Loucy (cell line): ENCODE measurements at regions not wholly inside any gene's neighbourhood (a gene's known extent, or its start where the extent isn't known, plus 50 kb on each side); places are given as distances from the start of the nearest gene placed in this dataset.

Source experiments
- H2AFZ ChIP-seq: fragments of 200-600 bp; sonication (generic); 2 replicates; pipeline ENCODE4 v1.6.0; 2016; ENCODE audit warnings: antibody characterized with exemption, mild to moderate bottlenecking, low read length, moderate library complexity
- H3F3A ChIP-seq: fragments of 200-600 bp; 2 replicates; pipeline ENCODE4 v1.6.0; 2016; ENCODE audit warnings: antibody characterized with exemption, low read depth, mild to moderate bottlenecking
- H3K27me3 ChIP-seq: fragments of 200-600 bp; sonication (generic); 2 replicates; pipeline ENCODE4 v1.6.1; 2014; ENCODE audit warnings: low read length, mild to moderate bottlenecking; ENCODE audit not compliant: insufficient read depth, poor library complexity, severe bottlenecking
- H3K36me3 ChIP-seq: fragments of 200-600 bp; sonication (generic); 2 replicates; pipeline ENCODE4 v1.6.1; 2016; ENCODE audit warnings: low read length; ENCODE audit not compliant: insufficient read depth
- H3K4me1 ChIP-seq: fragments of 200-600 bp; sonication (generic); 2 replicates; pipeline ENCODE4 v1.5.1; 2014; ENCODE audit warnings: low read length, mild to moderate bottlenecking; ENCODE audit not compliant: insufficient read depth, poor library complexity, severe bottlenecking
- H3K4me2 ChIP-seq: fragments of 200-600 bp; sonication (generic); 2 replicates; pipeline ENCODE4 v1.6.0; 2014; ENCODE audit warnings: antibody characterized with exemption, low read length, low read depth, mild to moderate bottlenecking; ENCODE audit not compliant: poor library complexity, severe bottlenecking
- H3K4me3 ChIP-seq: fragments of 200-600 bp; sonication (generic); 2 replicates; pipeline ENCODE4 v1.5.1; 2014; ENCODE audit warnings: low read length, mild to moderate bottlenecking, mixed read lengths; ENCODE audit not compliant: poor library complexity, severe bottlenecking
- H3K79me2 ChIP-seq: fragments of 200-600 bp; sonication (generic); 2 replicates; pipeline ENCODE4 v1.6.1; 2014; ENCODE audit warnings: low read length; ENCODE audit not compliant: insufficient read depth
- H3K9ac ChIP-seq: fragments of 200-600 bp; sonication (generic); 2 replicates; pipeline ENCODE4 v1.6.0; 2014; ENCODE audit warnings: mild to moderate bottlenecking, low read depth, low read length, moderate library complexity; ENCODE audit not compliant: poor library complexity, severe bottlenecking
- H3K9me2 ChIP-seq: fragments of 200-600 bp; sonication (generic); replicated peaks from 2 replicates; pipeline ENCODE4 v1.6.1; 2016; ENCODE audit warnings: low read depth, low read length, mixed read lengths
- H3K9me3 ChIP-seq: fragments of 200-600 bp; sonication (generic); 2 replicates; pipeline ENCODE4 v1.6.1; 2014; ENCODE audit warnings: mild to moderate bottlenecking, antibody characterized with exemption, low read length, low read depth; ENCODE audit not compliant: insufficient read depth
- H4K20me1 ChIP-seq: fragments of 200-600 bp; sonication (generic); 2 replicates; pipeline ENCODE4 v1.6.0; 2014; ENCODE audit warnings: antibody characterized with exemption, low read length, mild to moderate bottlenecking; ENCODE audit not compliant: insufficient read depth, poor library complexity, severe bottlenecking
- CTCF ChIP-seq: fragments of 200-600 bp; sonication (generic); conservative IDR thresholded peaks from 2 replicates; pipeline ENCODE4 v1.5.1; 2014; ENCODE audit warnings: mild to moderate bottlenecking, antibody characterized with exemption, low read length
- EZH2phosphoT487 ChIP-seq: fragments of 200-600 bp; IDR thresholded peaks from 2 replicates; pipeline ENCODE4 v1.6.1; 2018; ENCODE audit warnings: antibody characterized with exemption, mild to moderate bottlenecking, moderate library complexity, borderline replicate concordance

- Histone ChIP-seq H3K4me3 (no peak overlapping the region), H3K4me1 (no peaks in the 10 kb centered on the region), H4K20me1 (no peaks in the 10 kb centered on the region), H3F3A (no peaks in the 10 kb centered on the region), H3K9me2 (no peaks in the 10 kb centered on the region), H3K9me3 (no peaks in the 10 kb centered on the region), H3K9ac (no peak overlapping the region), H3K4me2 (no peak overlapping the region), H3K36me3 (no peaks in the 10 kb centered on the region), H3K27me3 (no peaks in the 10 kb centered on the region), H2AFZ (no peak overlapping the region), H3K79me2 (no peaks in the 10 kb centered on the region)
- no peak for TF ChIP-seq EZH2phosphoT487
- TF ChIP-seq CTCF: no peak
Measured at GRCh38 chr21:32065654-32066053, 192.8 kb downstream of the HUNK start.

DNA sequence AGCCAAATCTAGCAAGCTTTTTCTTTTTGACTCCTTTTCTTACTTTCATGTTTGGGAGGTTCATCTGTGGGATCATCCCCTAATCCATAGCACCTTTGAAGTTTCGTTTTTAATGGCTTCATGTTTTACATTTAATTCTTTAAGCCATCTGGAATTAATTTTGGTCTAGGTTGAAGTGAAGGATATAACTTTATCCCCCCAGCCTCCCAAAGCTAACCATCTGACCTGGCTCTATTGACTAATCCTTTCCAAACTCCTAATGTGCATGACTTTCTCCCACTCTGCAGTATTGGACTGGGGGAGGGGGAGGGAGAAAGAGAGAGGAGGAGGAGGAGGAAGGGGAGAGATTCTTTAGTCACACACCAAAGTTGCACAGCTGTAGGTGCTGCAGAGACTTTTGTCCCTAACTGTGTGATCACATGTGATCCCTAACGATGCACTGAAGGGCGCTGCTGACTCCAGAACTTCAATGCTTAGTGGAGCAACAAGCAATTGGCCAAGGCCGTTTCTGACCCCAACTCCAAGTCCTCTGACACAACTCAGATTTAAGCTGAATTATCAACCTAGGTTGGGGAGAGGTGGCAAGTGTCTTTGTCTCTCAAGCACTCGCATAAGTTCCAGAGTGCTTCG, 191.6 kb downstream of the HUNK start:
- Histone ChIP-seq H2AFZ (no peak overlapping the region), H3K9ac (no peak overlapping the region), H3K4me2 (no peak overlapping the region), H3K4me1 (no peaks in the 10 kb centered on the region), H3K9me3 (no peaks in the 10 kb centered on the region), H3K79me2 (no peaks in the 10 kb centered on the region), H4K20me1 (no peaks in the 10 kb centered on the region), H3F3A (no peaks in the 10 kb centered on the region), H3K9me2 (no peaks in the 10 kb centered on the region), H3K36me3 (no peaks in the 10 kb centered on the region), H3K27me3 (no peaks in the 10 kb centered on the region), H3K4me3 (no peak overlapping the region)
- no peak for TF ChIP-seq CTCF
- no peak for TF ChIP-seq EZH2phosphoT487

DNA sequence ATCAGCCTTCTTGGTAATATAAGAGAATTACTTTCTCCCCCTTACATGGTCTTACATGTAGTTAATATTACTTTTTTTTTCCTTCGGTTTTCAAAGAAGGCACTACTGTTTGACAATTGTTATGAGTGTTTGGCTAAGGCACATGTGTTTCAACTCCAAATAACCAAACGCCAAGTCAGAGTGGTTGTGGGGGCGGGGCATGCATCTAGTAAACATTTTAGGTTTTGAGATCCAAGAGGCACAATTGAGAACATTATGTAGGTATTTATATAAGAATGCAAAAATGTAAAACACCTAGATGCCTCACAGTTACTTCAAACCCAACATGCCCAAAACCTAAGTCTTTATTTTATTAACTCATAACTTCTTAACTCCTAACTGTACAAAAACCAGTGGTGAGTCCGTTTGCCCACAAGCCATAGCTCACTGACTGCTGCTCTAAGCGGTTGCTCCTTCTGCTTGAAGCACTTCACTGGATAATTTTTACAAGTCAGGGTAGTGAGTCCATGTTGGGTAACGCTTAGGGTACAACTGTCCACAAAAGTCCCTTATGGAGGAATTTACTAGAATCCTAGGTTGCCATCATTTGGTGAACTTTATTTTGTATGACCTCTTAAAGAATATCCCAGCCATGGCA, 189.9 kb downstream of the HUNK start:
- H3K4me1 ChIP-seq: no peaks in the 10 kb centered on the region
- H3K36me3 ChIP-seq: no peaks in the 10 kb centered on the region
- H3K9me3 ChIP-seq: no peaks in the 10 kb centered on the region
- H4K20me1 ChIP-seq: no peaks in the 10 kb centered on the region
- no peaks in the 10 kb centered on the region for H3K79me2 ChIP-seq
- H2AFZ ChIP-seq: no peak overlapping the region
- H3K4me2 ChIP-seq: no peak overlapping the region
- H3K4me3 ChIP-seq: no peak overlapping the region
- H3K9ac ChIP-seq: no peak overlapping the region
- no peaks in the 10 kb centered on the region for H3F3A ChIP-seq
- H3K27me3 ChIP-seq: no peaks in the 10 kb centered on the region
- no peaks in the 10 kb centered on the region for H3K9me2 ChIP-seq
- TF ChIP-seq EZH2phosphoT487 (no peak), CTCF (no peak)
